Ishikawa (cell line): ENCODE measurements at regions not wholly inside any gene's neighbourhood (a gene's known extent, or its start where the extent isn't known, plus 50 kb on each side); places are given as distances from the start of the nearest gene placed in this dataset.

Experiments used
- CEBPB ChIP-seq: IDR thresholded peaks from 2 replicates; pipeline ENCODE4 v1.6.1; 2012
- CREB1 ChIP-seq: IDR thresholded peaks from 2 replicates; pipeline ENCODE4 v1.6.1; 2012; ENCODE audit warnings: low read depth
- EGR1 ChIP-seq: IDR thresholded peaks from 2 replicates; pipeline ENCODE4 v1.6.1; 2012
- EP300 ChIP-seq: IDR thresholded peaks from 2 replicates; pipeline ENCODE4 v1.6.1; 2012; ENCODE audit warnings: borderline replicate concordance
- FOXM1 ChIP-seq: IDR thresholded peaks from 2 replicates; pipeline ENCODE4 v1.6.1; 2012; ENCODE audit warnings: low read depth, borderline replicate concordance
- NFIC ChIP-seq: IDR thresholded peaks from 2 replicates; pipeline ENCODE4 v1.6.1; 2012
- RAD21 ChIP-seq: IDR thresholded peaks from 2 replicates; pipeline ENCODE4 v1.6.1; 2012; ENCODE audit warnings: low read depth
- TAF1 ChIP-seq: IDR thresholded peaks from 2 replicates; pipeline ENCODE4 v1.6.1; 2012; ENCODE audit warnings: low read depth, mild to moderate bottlenecking
- TCF12 ChIP-seq: IDR thresholded peaks from 2 replicates; pipeline ENCODE4 v1.6.1; 2012; ENCODE audit warnings: low read depth
- TEAD4 ChIP-seq: IDR thresholded peaks from 2 replicates; pipeline ENCODE4 v1.6.1; 2012
- YY1 ChIP-seq: IDR thresholded peaks from 2 replicates; pipeline ENCODE4 v1.6.1; 2012; ENCODE audit warnings: low read depth
- ZBTB7A ChIP-seq: IDR thresholded peaks from 2 replicates; pipeline ENCODE4 v1.6.1; 2012; ENCODE audit warnings: low read depth
- TF ChIP-seq, protein P1 (sequence below): IDR thresholded peaks from 2 replicates; pipeline ENCODE4 v1.6.1; 2012
- TF ChIP-seq, protein P2 (sequence below): IDR thresholded peaks from 2 replicates; pipeline ENCODE4 v1.6.1; 2012; ENCODE audit warnings: low read depth, mild to moderate bottlenecking
- TF ChIP-seq, protein P3 (sequence below): IDR thresholded peaks from 2 replicates; pipeline ENCODE4 v1.6.1; 2012

DNA sequence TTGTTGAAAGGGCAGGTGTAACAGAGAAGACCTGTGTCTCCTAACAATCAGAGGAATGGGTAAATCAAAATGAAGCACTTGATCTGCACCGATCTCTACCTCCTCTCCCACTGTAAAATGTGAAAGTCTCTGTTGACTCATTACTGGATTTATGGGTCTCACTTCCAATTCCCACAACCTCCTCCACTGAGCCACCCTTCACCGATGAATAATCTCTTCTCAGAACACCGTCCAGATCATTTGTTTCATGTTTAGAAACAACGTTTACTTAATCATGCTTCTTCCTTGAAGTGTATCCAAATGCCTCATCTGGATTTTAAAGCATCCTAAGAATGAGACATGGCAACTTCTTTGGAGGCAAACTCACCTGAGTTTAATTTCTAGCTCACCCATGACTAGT, 643.6 kb downstream of the ETS1 start:
- TF ChIP-seq TEAD4 (no peak), TAF1 (no peak), ZBTB7A (no peak), YY1 (no peak), FOXM1 (no peak), NFIC (no peak)
- TF ChIP-seq, protein P1, sequence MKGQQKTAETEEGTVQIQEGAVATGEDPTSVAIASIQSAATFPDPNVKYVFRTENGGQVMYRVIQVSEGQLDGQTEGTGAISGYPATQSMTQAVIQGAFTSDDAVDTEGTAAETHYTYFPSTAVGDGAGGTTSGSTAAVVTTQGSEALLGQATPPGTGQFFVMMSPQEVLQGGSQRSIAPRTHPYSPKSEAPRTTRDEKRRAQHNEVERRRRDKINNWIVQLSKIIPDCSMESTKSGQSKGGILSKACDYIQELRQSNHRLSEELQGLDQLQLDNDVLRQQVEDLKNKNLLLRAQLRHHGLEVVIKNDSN: no peak

DNA sequence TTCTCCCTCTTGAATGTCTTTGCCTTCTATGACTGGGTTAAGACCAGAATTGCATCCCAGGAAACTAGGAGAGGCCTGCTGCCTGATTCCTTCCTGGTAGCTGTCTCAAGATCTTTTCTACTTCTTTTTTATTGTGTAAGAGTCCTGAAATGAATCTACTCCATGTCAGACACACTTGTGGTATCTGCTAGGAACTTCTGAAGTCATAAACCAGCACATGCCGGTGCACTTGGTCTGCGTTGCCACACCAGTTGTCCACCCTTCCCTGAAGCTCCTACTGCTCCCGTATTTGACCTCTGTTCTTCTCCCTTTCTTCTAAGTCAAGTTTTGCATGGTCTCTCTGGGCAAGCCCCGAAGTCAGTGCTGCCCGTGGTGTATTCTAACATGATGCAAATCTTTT, 644.2 kb downstream of the ETS1 start:
- TF ChIP-seq RAD21 (no peak), CEBPB (no peak), YY1 (no peak), NFIC (no peak), TCF12 (no peak), TAF1 (no peak), EP300 (no peak), ZBTB7A (no peak), FOXM1 (no peak), TEAD4 (no peak), EGR1 (no peak), CREB1 (no peak)
- TF ChIP-seq, protein P2, sequence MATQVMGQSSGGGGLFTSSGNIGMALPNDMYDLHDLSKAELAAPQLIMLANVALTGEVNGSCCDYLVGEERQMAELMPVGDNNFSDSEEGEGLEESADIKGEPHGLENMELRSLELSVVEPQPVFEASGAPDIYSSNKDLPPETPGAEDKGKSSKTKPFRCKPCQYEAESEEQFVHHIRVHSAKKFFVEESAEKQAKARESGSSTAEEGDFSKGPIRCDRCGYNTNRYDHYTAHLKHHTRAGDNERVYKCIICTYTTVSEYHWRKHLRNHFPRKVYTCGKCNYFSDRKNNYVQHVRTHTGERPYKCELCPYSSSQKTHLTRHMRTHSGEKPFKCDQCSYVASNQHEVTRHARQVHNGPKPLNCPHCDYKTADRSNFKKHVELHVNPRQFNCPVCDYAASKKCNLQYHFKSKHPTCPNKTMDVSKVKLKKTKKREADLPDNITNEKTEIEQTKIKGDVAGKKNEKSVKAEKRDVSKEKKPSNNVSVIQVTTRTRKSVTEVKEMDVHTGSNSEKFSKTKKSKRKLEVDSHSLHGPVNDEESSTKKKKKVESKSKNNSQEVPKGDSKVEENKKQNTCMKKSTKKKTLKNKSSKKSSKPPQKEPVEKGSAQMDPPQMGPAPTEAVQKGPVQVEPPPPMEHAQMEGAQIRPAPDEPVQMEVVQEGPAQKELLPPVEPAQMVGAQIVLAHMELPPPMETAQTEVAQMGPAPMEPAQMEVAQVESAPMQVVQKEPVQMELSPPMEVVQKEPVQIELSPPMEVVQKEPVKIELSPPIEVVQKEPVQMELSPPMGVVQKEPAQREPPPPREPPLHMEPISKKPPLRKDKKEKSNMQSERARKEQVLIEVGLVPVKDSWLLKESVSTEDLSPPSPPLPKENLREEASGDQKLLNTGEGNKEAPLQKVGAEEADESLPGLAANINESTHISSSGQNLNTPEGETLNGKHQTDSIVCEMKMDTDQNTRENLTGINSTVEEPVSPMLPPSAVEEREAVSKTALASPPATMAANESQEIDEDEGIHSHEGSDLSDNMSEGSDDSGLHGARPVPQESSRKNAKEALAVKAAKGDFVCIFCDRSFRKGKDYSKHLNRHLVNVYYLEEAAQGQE: no peak
- TF ChIP-seq, protein P3, sequence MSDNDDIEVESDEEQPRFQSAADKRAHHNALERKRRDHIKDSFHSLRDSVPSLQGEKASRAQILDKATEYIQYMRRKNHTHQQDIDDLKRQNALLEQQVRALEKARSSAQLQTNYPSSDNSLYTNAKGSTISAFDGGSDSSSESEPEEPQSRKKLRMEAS: no peak
- TF ChIP-seq, protein P1: no peak

DNA sequence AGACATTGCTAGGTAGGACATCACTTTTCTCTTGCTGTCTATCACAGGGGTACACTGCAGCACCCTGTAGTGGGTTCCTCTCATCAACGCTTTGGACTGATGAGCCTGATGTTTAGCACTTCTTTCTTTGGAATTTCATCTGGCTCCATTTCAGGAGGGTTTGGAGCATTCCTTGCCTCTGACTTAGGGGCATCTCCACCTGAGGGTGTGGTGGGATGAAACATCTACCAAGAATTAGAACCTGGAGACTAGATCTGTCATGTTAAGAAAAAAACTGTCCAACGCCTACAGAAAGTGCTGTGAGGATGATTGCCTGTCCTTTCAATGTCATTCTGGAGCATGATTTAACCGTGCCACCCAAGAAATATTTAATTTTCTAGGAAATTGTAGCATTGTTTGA, 648.4 kb downstream of the ETS1 start:
- TF ChIP-seq ZBTB7A: no peak
- TF ChIP-seq, protein P2: no peak
- no peak for TF ChIP-seq EGR1
- no peak for TF ChIP-seq YY1
- no peak for TF ChIP-seq CREB1
- no peak for TF ChIP-seq TEAD4
- TF ChIP-seq RAD21: no peak
- TF ChIP-seq, protein P1: no peak
- no peak for TF ChIP-seq NFIC
- no peak for TF ChIP-seq EP300
- no peak for TF ChIP-seq CEBPB
- no peak for TF ChIP-seq TCF12
- TF ChIP-seq TAF1: no peak

DNA sequence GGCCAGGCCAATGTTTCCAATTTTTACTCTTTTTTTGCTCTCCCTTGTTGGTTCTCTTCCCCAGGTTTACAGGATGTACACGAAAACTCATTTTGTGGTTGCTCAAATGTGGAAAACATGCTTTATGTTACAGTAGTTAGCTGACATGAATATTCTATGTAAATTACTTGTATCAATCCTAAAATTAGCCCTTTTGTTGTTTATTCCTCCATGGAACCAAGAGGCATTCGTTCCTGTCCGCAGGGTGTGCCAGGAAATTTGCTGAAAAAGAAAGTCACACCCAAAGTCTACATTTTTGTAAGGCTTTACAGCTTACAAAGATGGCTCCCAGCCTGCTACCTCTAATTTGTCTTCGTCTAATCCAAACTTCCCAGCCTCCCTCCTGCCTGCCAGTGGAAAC, 652.3 kb downstream of the ETS1 start:
- TF ChIP-seq FOXM1: no peak
- no peak for TF ChIP-seq CEBPB
- TF ChIP-seq ZBTB7A: no peak
- TF ChIP-seq CREB1: no peak
- TF ChIP-seq TCF12: no peak
- TF ChIP-seq TEAD4: no peak
- TF ChIP-seq TAF1: no peak
- TF ChIP-seq EP300: no peak
- no peak for TF ChIP-seq YY1
- TF ChIP-seq, protein P3: no peak
- TF ChIP-seq RAD21: no peak
- no peak for TF ChIP-seq NFIC
- TF ChIP-seq, protein P2: no peak
- no peak for TF ChIP-seq EGR1
- TF ChIP-seq, protein P1: no peak
